Endothelial cell of umbilical vein (primary cell): ENCODE measurements at regions not wholly inside any gene's neighbourhood (a gene's known extent, or its start where the extent isn't known, plus 50 kb on each side); places are given as distances from the start of the nearest gene placed in this dataset.

Source experiments
- BruUV-seq: library from RNA; stranded (reverse); fragments of 400-500 nt; replicated peaks from 2 replicates; lab custom pipeline; 2021; lab: Mats Ljungman, UMichigan
- CTCF ChIA-PET: fragments of 300-600, 350-600 bp; sonication (Branson Sonifier 250); formaldehyde crosslinking; loops from one replicate; lab custom pipeline; 2021; ENCODE audit warnings: antibody characterized with exemption, inconsistent platforms; lab: Charles Lee
- POLR2A ChIA-PET: fragments of 300-600, 350-600 bp; sonication (Branson Sonifier 250); formaldehyde crosslinking; loops from one replicate; lab custom pipeline; 2021; ENCODE audit warnings: antibody characterized with exemption, inconsistent platforms; lab: Charles Lee
- DNase-seq: peaks from one replicate; pipeline ENCODE4 v3.0.0-alpha.2; 2011; ENCODE audit warnings: low read depth, low spot score
- FAIRE-seq: peaks from 2 replicates; lab custom pipeline; 2011; peaks lifted over from hg19 to GRCh38; lab: Jason Lieb, UNC
- H2AFZ ChIP-seq: 2 replicates; pipeline ENCODE4 v1.6.0; 2012; ENCODE audit warnings: low read depth, low read length, control low read depth, inconsistent platforms
- H3K27ac ChIP-seq: 2 replicates; pipeline ENCODE4 v1.5.1; 2011; ENCODE audit warnings: low read depth, mild to moderate bottlenecking, control low read depth, low read length, moderate library complexity; ENCODE audit not compliant: insufficient read depth
- H3K27me3 ChIP-seq, 2 experiments: 2 replicates each; pipeline versions ENCODE4 v1.6.0 to v1.6.1; 2011; ENCODE audit warnings: low read length in 2 of 2, mixed read lengths in 1 of 2; ENCODE audit not compliant: control insufficient read depth in 2 of 2, insufficient read depth in 2 of 2
- H3K36me3 ChIP-seq, 2 experiments: 2 replicates in 1 of 2; 3 replicates in 1 of 2; pipeline ENCODE4 v1.5.1; 2011; ENCODE audit warnings: low read length in 2 of 2, mild to moderate bottlenecking in 1 of 2, moderate library complexity in 1 of 2; ENCODE audit not compliant: control insufficient read depth in 2 of 2, insufficient read depth in 2 of 2; ENCODE audit errors: extremely low read depth in 1 of 2
- H3K4me1 ChIP-seq: 3 replicates; pipeline ENCODE4 v1.5.1; 2011; ENCODE audit warnings: mild to moderate bottlenecking, low read length; ENCODE audit not compliant: control insufficient read depth, insufficient read depth; ENCODE audit errors: extremely low read depth
- H3K4me2 ChIP-seq: 2 replicates; pipeline ENCODE4 v1.6.1; 2011; ENCODE audit warnings: low read length, control low read depth, mixed read lengths; ENCODE audit not compliant: insufficient read depth
- H3K4me3 ChIP-seq, 3 experiments: fragments of 200-600 bp in 1 of 3; sonication (generic), shearing (Covaris generic) in 1 of 3; replicated peaks in 1 of 3; 2 replicates each; pipeline ENCODE4 v1.5.1; 2011 to 2016; ENCODE audit warnings: control low read depth in 3 of 3, low read length in 3 of 3, mild to moderate bottlenecking in 2 of 3, inconsistent platforms in 1 of 3, low read depth in 1 of 3, moderate library complexity in 1 of 3; ENCODE audit not compliant: insufficient read depth in 1 of 3
- H3K79me2 ChIP-seq: 2 replicates; pipeline ENCODE4 v1.6.0; 2012; ENCODE audit warnings: low read length, inconsistent platforms; ENCODE audit not compliant: control insufficient read depth, insufficient read depth
- H3K9ac ChIP-seq: replicated peaks from 2 replicates; pipeline ENCODE3; 2011; ENCODE audit warnings: low read length, control low read depth; ENCODE audit not compliant: insufficient read depth; ENCODE audit errors: extremely low read depth
- H3K9me1 ChIP-seq: replicated peaks from 3 replicates; pipeline ENCODE4 v1.6.0; 2011; ENCODE audit warnings: mild to moderate bottlenecking, low read length; ENCODE audit not compliant: control insufficient read depth, insufficient read depth; ENCODE audit errors: extremely low read depth
- H3K9me3 ChIP-seq: replicated peaks from 2 replicates; pipeline ENCODE4 v1.5.1; 2012; ENCODE audit warnings: low read length, inconsistent platforms; ENCODE audit not compliant: control insufficient read depth, insufficient read depth
- H4K20me1 ChIP-seq: replicated peaks from 2 replicates; pipeline ENCODE3; 2011; ENCODE audit warnings: mild to moderate bottlenecking, low read length; ENCODE audit not compliant: control insufficient read depth, insufficient read depth; ENCODE audit errors: extremely low read depth
- CTCF ChIP-seq, 2 donors: IDR thresholded peaks; 1 replicate in 1 of 2; 2 replicates in 1 of 2; pipeline ENCODE4 v1.5.1; 2011; ENCODE audit warnings: low read length in 2 of 2, mild to moderate bottlenecking in 2 of 2, moderate library complexity in 2 of 2, control low read depth in 1 of 2, inconsistent platforms in 1 of 2, low read depth in 1 of 2; ENCODE audit not compliant: insufficient read depth in 1 of 2; ENCODE audit errors: extremely low read depth in 1 of 2
- EZH2 ChIP-seq: IDR thresholded peaks from 2 replicates; pipeline ENCODE4 v1.6.1; 2012; ENCODE audit warnings: borderline replicate concordance, low read depth, mild to moderate bottlenecking, moderate library complexity, low read length, inconsistent platforms; ENCODE audit not compliant: severe bottlenecking
- FOS ChIP-seq: IDR thresholded peaks from 2 replicates; pipeline ENCODE4 v1.6.1; 2011; ENCODE audit warnings: mild to moderate bottlenecking, low read length, moderate library complexity, borderline replicate concordance; ENCODE audit not compliant: insufficient read depth
- GATA2 ChIP-seq: IDR thresholded peaks from 2 replicates; pipeline ENCODE4 v1.7.0; 2011; ENCODE audit warnings: low read depth, mild to moderate bottlenecking, moderate library complexity, mixed read lengths, low read length; ENCODE audit not compliant: insufficient read length, insufficient read depth
- JUN ChIP-seq: IDR thresholded peaks from 2 replicates; pipeline ENCODE4 v1.6.1; 2011; ENCODE audit warnings: borderline replicate concordance, low read depth; ENCODE audit not compliant: insufficient read length, insufficient read depth
- MAX ChIP-seq: IDR thresholded peaks from 2 replicates; pipeline ENCODE4 v1.6.1; 2011; ENCODE audit not compliant: insufficient read depth, insufficient read length
- MYC ChIP-seq: IDR thresholded peaks from one replicate; pipeline ENCODE4 v1.6.1; 2011; ENCODE audit warnings: mild to moderate bottlenecking, low read depth, low read length
- POLR2A ChIP-seq: IDR thresholded peaks from 2 replicates; pipeline ENCODE4 v1.6.1; 2012; ENCODE audit warnings: low read depth, mild to moderate bottlenecking, control low read depth, low read length
- POLR2AphosphoS5 ChIP-seq: IDR thresholded peaks from 2 replicates; pipeline ENCODE4 v1.6.1; 2012; ENCODE audit warnings: low read depth, mild to moderate bottlenecking, control low read depth, low read length, moderate library complexity; ENCODE audit not compliant: insufficient read depth
- dilution Hi-C: fragments of 300-500 bp; cut with MboI; formaldehyde crosslinking; loops from one replicate; pipeline ENCODE4 v1.15.0; 2019; ENCODE audit warnings: low sequenced_read_pairs; ENCODE audit not compliant: extremely low pct_ligation_motif_present
- intact Hi-C: fragments of 100-400 bp; cut with micrococcal nuclease; formaldehyde crosslinking; loops from one replicate; pipeline ENCODE4 v1.10.0; 2022

- CTCF ChIA-PET = no interaction called here
Measured at GRCh38 chr16:35319536-35320192, 1860.3 kb downstream of the TP53TG3F start.

More at GRCh38 chr16:35319536-35320192, 1860.3 kb downstream of the TP53TG3F start:
- Histone ChIP-seq H3K4me2 (no peak overlapping the region), H3K4me3 (no peak overlapping the region), H3K4me1 (no peaks in the 10 kb centered on the region), H3K27me3 (no peaks in the 10 kb centered on the region), H3K27ac (no peak overlapping the region), H3K36me3 (no peaks in the 10 kb centered on the region), H3K79me2 (no peaks in the 10 kb centered on the region), H3K9me1 (no peaks in the 10 kb centered on the region), H3K9ac (no peak overlapping the region), H4K20me1 (no peaks in the 10 kb centered on the region), H3K9me3 (peaks cover 5% of the 10 kb centered on the region), H2AFZ (no peak overlapping the region)
- intact Hi-C loops (no loop called here), dilution Hi-C loops (no loop called here)
- POLR2A ChIA-PET = no interaction called here
- no TSS peak for BruUV-seq
- DNase-seq = no peak
- FAIRE-seq = no peak
- TF ChIP-seq JUN (no peak), POLR2A (no peak), EZH2 (no peak), MYC (no peak), FOS (no peak), CTCF (IDR thresholded peaks at IDR 0.05; ENCODE audit: extremely low read depth in 1 of 2, insufficient read depth in 1 of 2, low read depth in 1 of 2, low read length in 2 of 2) (no peak), GATA2 (no peak), POLR2AphosphoS5 (no peak), MAX (no peak)
